ENCODE measurements at regions not wholly inside any gene's neighbourhood (a gene's known extent, or its start where the extent isn't known, plus 50 kb on each side); places are given as distances from the start of the nearest gene placed in this dataset.

- H3K4me3 ChIP-seq (replicated peaks; ENCODE audit: low read depth, low read length): no peak overlapping the region
- DNase-seq (ENCODE audit: extremely low read depth, insufficient read length): no peak
- H3K27me3 ChIP-seq (replicated peaks; ENCODE audit: control insufficient read depth, insufficient read depth, low read length): no peaks in the 10 kb centered on the region
- no peak for TF ChIP-seq CTCF (IDR thresholded peaks at IDR 0.05; ENCODE audit: insufficient read depth, low read length, poor library complexity, severe bottlenecking)
- H3K36me3 ChIP-seq (ENCODE audit: control insufficient read depth, insufficient read depth, low read length): no peaks in the 10 kb centered on the region
Observed at GRCh38 chr4:65202853-65203236, 467.4 kb downstream of the EPHA5 start.

GRCh38 chr4:65202165-65202852 lies 468.0 kb downstream of the EPHA5 start:
- DNase-seq (ENCODE audit: extremely low read depth, insufficient read length): no peak
- no peak for TF ChIP-seq CTCF (IDR thresholded peaks at IDR 0.05; ENCODE audit: insufficient read depth, low read length, poor library complexity, severe bottlenecking)
- H3K4me3 ChIP-seq (replicated peaks; ENCODE audit: low read depth, low read length): no peak overlapping the region

DNA sequence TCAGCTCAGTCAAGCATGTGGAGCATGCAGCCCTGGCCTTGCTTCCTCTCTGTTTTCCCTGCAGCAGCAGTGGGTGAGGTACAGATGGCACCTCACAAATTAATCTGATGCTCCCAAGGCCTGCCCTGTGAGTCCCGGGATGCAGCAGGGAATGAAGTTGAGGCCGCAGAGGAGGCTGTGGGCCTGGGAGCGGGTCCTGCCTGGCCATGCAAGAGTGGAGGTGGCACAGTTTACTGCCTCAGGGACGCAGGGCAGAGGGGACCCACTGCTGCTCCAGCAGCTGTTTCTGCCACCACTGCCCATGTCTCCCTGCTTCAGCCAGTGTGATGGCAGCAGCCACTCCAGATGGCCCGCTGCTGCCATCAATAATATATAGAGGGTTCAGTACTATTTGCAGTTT lies 474.6 kb downstream of the EPHA5 start:
- no peak overlapping the region for H3K4me3 ChIP-seq (replicated peaks; ENCODE audit: low read depth, low read length)
- no peak for TF ChIP-seq CTCF (IDR thresholded peaks at IDR 0.05; ENCODE audit: insufficient read depth, low read length, poor library complexity, severe bottlenecking)
- H3K27me3 ChIP-seq (replicated peaks; ENCODE audit: control insufficient read depth, insufficient read depth, low read length): no peaks in the 10 kb centered on the region
- no peak for DNase-seq (ENCODE audit: extremely low read depth, insufficient read length)
- H3K36me3 ChIP-seq (ENCODE audit: control insufficient read depth, insufficient read depth, low read length): no peaks in the 10 kb centered on the region

More at GRCh38 chr4:65202165-65202852, 468.0 kb downstream of the EPHA5 start:
- Histone ChIP-seq H3K27me3 (replicated peaks; ENCODE audit: control insufficient read depth, insufficient read depth, low read length) (no peaks in the 10 kb centered on the region), H3K36me3 (ENCODE audit: control insufficient read depth, insufficient read depth, low read length) (no peaks in the 10 kb centered on the region)

GRCh38 chr4:65195002-65195401 lies 475.3 kb downstream of the EPHA5 start:
- no peak for TF ChIP-seq CTCF (IDR thresholded peaks at IDR 0.05; ENCODE audit: insufficient read depth, low read length, poor library complexity, severe bottlenecking)
- DNase-seq (ENCODE audit: extremely low read depth, insufficient read length): no peak
- no peaks in the 10 kb centered on the region for H3K36me3 ChIP-seq (ENCODE audit: control insufficient read depth, insufficient read depth, low read length)
- no peak overlapping the region for H3K4me3 ChIP-seq (replicated peaks; ENCODE audit: low read depth, low read length)
- no peaks in the 10 kb centered on the region for H3K27me3 ChIP-seq (replicated peaks; ENCODE audit: control insufficient read depth, insufficient read depth, low read length)

DNA sequence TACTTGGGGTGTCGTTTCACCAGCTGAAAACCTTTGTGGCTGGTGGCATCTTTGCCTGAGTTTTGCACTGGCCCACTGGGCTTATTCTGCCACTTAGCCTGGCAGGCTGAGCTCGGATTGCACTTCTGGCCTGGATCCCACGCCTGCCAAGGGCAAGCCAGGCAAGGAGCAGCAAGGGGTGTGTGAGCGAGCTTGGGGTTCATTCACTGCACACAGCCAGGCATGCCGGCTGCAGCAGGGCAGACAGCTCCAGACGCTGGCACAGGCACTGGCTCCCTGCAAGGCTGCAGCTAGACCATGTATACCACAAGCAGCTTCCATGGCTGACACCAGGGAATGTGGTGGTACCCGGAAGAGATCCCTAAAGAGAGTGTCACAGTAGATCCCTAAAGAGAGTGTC lies 476.3 kb downstream of the EPHA5 start:
- H3K27me3 ChIP-seq (replicated peaks; ENCODE audit: control insufficient read depth, insufficient read depth, low read length): no peaks in the 10 kb centered on the region
- no peaks in the 10 kb centered on the region for H3K36me3 ChIP-seq (ENCODE audit: control insufficient read depth, insufficient read depth, low read length)
- TF ChIP-seq CTCF (IDR thresholded peaks at IDR 0.05; ENCODE audit: insufficient read depth, low read length, poor library complexity, severe bottlenecking): no peak
- H3K4me3 ChIP-seq (replicated peaks; ENCODE audit: low read depth, low read length): no peak overlapping the region
- no peak for DNase-seq (ENCODE audit: extremely low read depth, insufficient read length)

- no peak for TF ChIP-seq CTCF (IDR thresholded peaks at IDR 0.05; ENCODE audit: insufficient read depth, low read length, poor library complexity, severe bottlenecking)
- DNase-seq (ENCODE audit: extremely low read depth, insufficient read length): no peak
- Histone ChIP-seq H3K36me3 (ENCODE audit: control insufficient read depth, insufficient read depth, low read length) (no peaks in the 10 kb centered on the region), H3K27me3 (replicated peaks; ENCODE audit: control insufficient read depth, insufficient read depth, low read length) (no peaks in the 10 kb centered on the region), H3K4me3 (replicated peaks; ENCODE audit: low read depth, low read length) (no peak overlapping the region)
Observed at GRCh38 chr4:65190780-65191179, 479.5 kb downstream of the EPHA5 start.
